Lower leg skin (tissue), 3 donors: ENCODE measurements at regions not wholly inside any gene's neighbourhood (a gene's known extent, or its start where the extent isn't known, plus 50 kb on each side); places are given as distances from the start of the nearest gene placed in this dataset.

Experiments used
- POLR2A ChIP-seq, 2 donors: fragments of 450-650 bp; IDR thresholded peaks; one replicate each; pipeline ENCODE4 v1.6.1; 2016 to 2017; ENCODE audit warnings: antibody characterized with exemption in 2 of 2, mild to moderate bottlenecking in 1 of 2, moderate library complexity in 1 of 2
- TF ChIP-seq, protein P1 (sequence below), 3 donors: fragments of 450-650 bp; IDR thresholded peaks; one replicate each; pipeline ENCODE4 v1.5.1; 2016; ENCODE audit warnings: antibody characterized with exemption in 3 of 3, mild to moderate bottlenecking in 3 of 3, moderate library complexity in 2 of 3

DNA sequence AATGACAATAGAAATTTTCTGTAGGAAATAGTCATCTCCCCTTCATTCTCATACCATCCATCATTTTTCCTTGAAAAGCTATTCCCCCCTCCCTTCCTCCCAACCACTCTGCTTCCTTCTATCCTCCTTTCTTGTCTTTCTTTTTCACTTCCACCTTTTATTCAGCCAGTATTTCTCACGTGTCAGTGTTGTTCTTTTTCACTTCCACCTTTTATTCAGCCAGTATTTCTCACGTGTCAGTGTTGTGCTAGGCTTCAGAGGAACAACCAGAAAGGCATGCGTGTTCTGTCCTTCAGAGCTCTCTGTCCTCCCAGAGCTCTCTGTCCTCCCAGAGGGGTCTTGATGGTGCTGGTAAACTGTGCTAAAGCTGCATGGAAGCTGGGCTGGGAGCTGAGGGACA, 419.6 kb downstream of the GADD45G start:
- TF ChIP-seq, protein P1, sequence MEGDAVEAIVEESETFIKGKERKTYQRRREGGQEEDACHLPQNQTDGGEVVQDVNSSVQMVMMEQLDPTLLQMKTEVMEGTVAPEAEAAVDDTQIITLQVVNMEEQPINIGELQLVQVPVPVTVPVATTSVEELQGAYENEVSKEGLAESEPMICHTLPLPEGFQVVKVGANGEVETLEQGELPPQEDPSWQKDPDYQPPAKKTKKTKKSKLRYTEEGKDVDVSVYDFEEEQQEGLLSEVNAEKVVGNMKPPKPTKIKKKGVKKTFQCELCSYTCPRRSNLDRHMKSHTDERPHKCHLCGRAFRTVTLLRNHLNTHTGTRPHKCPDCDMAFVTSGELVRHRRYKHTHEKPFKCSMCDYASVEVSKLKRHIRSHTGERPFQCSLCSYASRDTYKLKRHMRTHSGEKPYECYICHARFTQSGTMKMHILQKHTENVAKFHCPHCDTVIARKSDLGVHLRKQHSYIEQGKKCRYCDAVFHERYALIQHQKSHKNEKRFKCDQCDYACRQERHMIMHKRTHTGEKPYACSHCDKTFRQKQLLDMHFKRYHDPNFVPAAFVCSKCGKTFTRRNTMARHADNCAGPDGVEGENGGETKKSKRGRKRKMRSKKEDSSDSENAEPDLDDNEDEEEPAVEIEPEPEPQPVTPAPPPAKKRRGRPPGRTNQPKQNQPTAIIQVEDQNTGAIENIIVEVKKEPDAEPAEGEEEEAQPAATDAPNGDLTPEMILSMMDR (IDR thresholded peaks at IDR 0.05): no peak
- no peak for TF ChIP-seq POLR2A (IDR thresholded peaks at IDR 0.05)
